ENCODE measurements at regions not wholly inside any gene's neighbourhood (a gene's known extent, or its start where the extent isn't known, plus 50 kb on each side); places are given as distances from the start of the nearest gene placed in this dataset.

- TF ChIP-seq EZH2phosphoT487 (IDR thresholded peaks at IDR 0.05; ENCODE audit: borderline replicate concordance, low read depth, low read length) (no peak), CTCF (conservative IDR thresholded peaks at IDR 0.05; ENCODE audit: low read length) (no peak)
- ChIA-PET POLR2A (interaction anchor here (0.6 kb wide), 1 partner anchor 10 kb away, joined by 6 read pairs; no protein-coding TSS in a partner anchor), CTCF (ENCODE audit: unreplicated experiment) (no interaction called here)
- no TSS peak for BruUV-seq (replicated peaks)
- no peaks in the 10 kb centered on the region for H3K9me3 ChIP-seq (ENCODE audit: low read length)
- H3K9me2 ChIP-seq (ENCODE audit: insufficient read depth, low read length) = no peaks in the 10 kb centered on the region
- H2AFZ ChIP-seq (ENCODE audit: low read length) = no peak overlapping the region
- no peaks in the 10 kb centered on the region for H4K20me1 ChIP-seq (ENCODE audit: insufficient read depth, low read length)
- no peaks in the 10 kb centered on the region for H3K4me1 ChIP-seq (ENCODE audit: insufficient read depth, low read length, poor library complexity, severe bottlenecking)
- intact Hi-C loops (cut with micrococcal nuclease; ENCODE audit: unreplicated experiment) = no loop called here
- no peak overlapping the region for H3K4me2 ChIP-seq (ENCODE audit: low read length)
- no peak overlapping the region for H3K27ac ChIP-seq (ENCODE audit: low read depth, low read length, poor library complexity, severe bottlenecking)
- no peaks in the 10 kb centered on the region for H3K36me3 ChIP-seq (ENCODE audit: insufficient read depth, low read length)
- H3K4me3 ChIP-seq (ENCODE audit: low read depth, low read length, poor library complexity, severe bottlenecking) = no peak overlapping the region
- DNase-seq (ENCODE audit: low spot score) = no peak
- no peaks in the 10 kb centered on the region for H3K79me2 ChIP-seq (ENCODE audit: insufficient read depth, low read depth, low read length)
Observed at GRCh38 chr3:135807879-135808278, 157.6 kb upstream of the PPP2R3A start.

GRCh38 chr3:135809021-135809634, 156.4 kb upstream of the PPP2R3A start:
- CTCF ChIA-PET (ENCODE audit: unreplicated experiment) = no interaction called here
- intact Hi-C loops (cut with micrococcal nuclease; ENCODE audit: unreplicated experiment) = no loop called here
- no peak overlapping the region for H3K4me3 ChIP-seq (ENCODE audit: low read depth, low read length, poor library complexity, severe bottlenecking)
- POLR2A ChIA-PET = no interaction called here
- no peak for DNase-seq (ENCODE audit: low spot score)
- TF ChIP-seq EZH2phosphoT487 (IDR thresholded peaks at IDR 0.05; ENCODE audit: borderline replicate concordance, low read depth, low read length) = no peak
- no peak for TF ChIP-seq CTCF (conservative IDR thresholded peaks at IDR 0.05; ENCODE audit: low read length)
- no peak overlapping the region for H2AFZ ChIP-seq (ENCODE audit: low read length)
- H4K20me1 ChIP-seq (ENCODE audit: insufficient read depth, low read length) = no peaks in the 10 kb centered on the region
- no peak overlapping the region for H3K27ac ChIP-seq (ENCODE audit: low read depth, low read length, poor library complexity, severe bottlenecking)
- H3K4me1 ChIP-seq (ENCODE audit: insufficient read depth, low read length, poor library complexity, severe bottlenecking) = no peaks in the 10 kb centered on the region
- H3K36me3 ChIP-seq (ENCODE audit: insufficient read depth, low read length) = no peaks in the 10 kb centered on the region
- H3K4me2 ChIP-seq (ENCODE audit: low read length) = no peak overlapping the region
- H3K9me3 ChIP-seq (ENCODE audit: low read length) = no peaks in the 10 kb centered on the region
- H3K9me2 ChIP-seq (ENCODE audit: insufficient read depth, low read length) = no peaks in the 10 kb centered on the region
- no TSS peak for BruUV-seq (replicated peaks)
- H3K79me2 ChIP-seq (ENCODE audit: insufficient read depth, low read depth, low read length) = no peaks in the 10 kb centered on the region

GRCh38 chr3:135811651-135812050, 153.9 kb upstream of the PPP2R3A start:
- Histone ChIP-seq H3K4me2 (ENCODE audit: low read length) (no peak overlapping the region), H3K4me3 (ENCODE audit: low read depth, low read length, poor library complexity, severe bottlenecking) (no peak overlapping the region), H2AFZ (ENCODE audit: low read length) (no peak overlapping the region), H3K27ac (ENCODE audit: low read depth, low read length, poor library complexity, severe bottlenecking) (no peak overlapping the region), H3K79me2 (ENCODE audit: insufficient read depth, low read depth, low read length) (no peaks in the 10 kb centered on the region), H3K4me1 (ENCODE audit: insufficient read depth, low read length, poor library complexity, severe bottlenecking) (no peaks in the 10 kb centered on the region), H3K36me3 (ENCODE audit: insufficient read depth, low read length) (no peaks in the 10 kb centered on the region), H4K20me1 (ENCODE audit: insufficient read depth, low read length) (no peaks in the 10 kb centered on the region), H3K9me2 (ENCODE audit: insufficient read depth, low read length) (no peaks in the 10 kb centered on the region), H3K9me3 (ENCODE audit: low read length) (no peaks in the 10 kb centered on the region)
- intact Hi-C loops (cut with micrococcal nuclease; ENCODE audit: unreplicated experiment) = no loop called here
- CTCF ChIA-PET (ENCODE audit: unreplicated experiment) = no interaction called here
- TF ChIP-seq EZH2phosphoT487 (IDR thresholded peaks at IDR 0.05; ENCODE audit: borderline replicate concordance, low read depth, low read length) (no peak), CTCF (conservative IDR thresholded peaks at IDR 0.05; ENCODE audit: low read length) (no peak)
- POLR2A ChIA-PET = interaction anchor here (0.6 kb wide), 1 partner anchor 100 kb away, joined by 3 read pairs; no protein-coding TSS in a partner anchor
- DNase-seq (ENCODE audit: low spot score) = no peak
- BruUV-seq (replicated peaks) = no TSS peak

Measured in OCI-LY7 (cell line).